ENCODE measurements at regions not wholly inside any gene's neighbourhood (a gene's known extent, or its start where the extent isn't known, plus 50 kb on each side); places are given as distances from the start of the nearest gene placed in this dataset.
"Not testable (repeated sequence)": the region's sequence is repeated elsewhere in the genome, so short reads cannot be mapped to it uniquely, and the experiment has no call there.

DNA sequence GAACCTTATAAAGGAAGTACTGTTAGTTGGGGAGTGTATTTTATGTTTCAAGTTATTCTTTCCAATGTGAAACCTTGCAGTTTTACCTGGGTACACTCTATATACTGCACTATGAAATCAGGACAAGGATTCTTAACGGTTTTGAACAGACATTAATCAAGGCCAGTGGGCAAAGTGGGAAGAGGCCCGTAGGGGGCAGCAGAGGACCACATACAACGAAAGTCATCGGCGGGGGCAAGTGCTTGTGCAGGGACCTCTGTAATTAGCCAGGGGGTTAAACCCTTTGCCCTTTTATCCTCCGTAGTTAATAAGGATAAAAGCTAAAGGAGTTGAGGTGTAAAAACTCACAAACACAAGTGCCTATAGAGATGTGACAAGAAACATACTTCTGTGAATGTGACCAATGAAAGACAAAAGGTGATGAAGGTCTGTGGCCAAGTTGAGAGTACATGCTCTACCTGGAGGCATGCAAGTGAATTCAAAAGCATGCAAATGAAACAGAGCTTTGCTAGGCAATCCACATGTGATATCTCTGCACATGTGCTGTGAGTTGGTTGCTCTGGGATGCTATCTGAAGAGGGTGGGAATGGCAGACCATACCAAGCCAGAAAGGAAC, 392.7 kb upstream of the MAN1A1 start:
- intact Hi-C loops (cut with micrococcal nuclease), result loop anchor here (1.0 to 10.0 kb wide), 5 partner anchors 235 to 1563 kb away; no protein-coding TSS in a partner anchor

DNA sequence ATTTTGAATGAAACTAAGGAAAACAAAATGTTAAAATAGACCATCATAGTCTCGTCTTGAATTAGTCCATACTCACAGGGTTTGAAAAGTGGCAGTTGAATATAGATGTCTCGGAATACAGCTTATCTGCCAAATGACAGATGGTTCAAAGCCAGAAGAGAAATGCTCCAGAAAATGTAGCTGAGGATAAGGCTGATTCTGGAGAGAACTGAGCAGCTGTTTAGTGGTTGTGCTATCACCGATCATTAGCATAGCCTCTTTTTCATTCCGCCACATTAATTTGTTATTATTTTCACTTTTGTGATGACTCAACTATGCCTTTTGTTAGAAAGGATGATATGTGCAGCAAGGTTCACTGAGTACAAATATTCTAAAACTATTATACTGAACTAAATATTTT, 390.2 kb upstream of the MAN1A1 start:
- intact Hi-C loops (cut with micrococcal nuclease), result loop anchor here (5.0 to 10.0 kb wide), 4 partner anchors 238 to 1565 kb away; no protein-coding TSS in a partner anchor

DNA sequence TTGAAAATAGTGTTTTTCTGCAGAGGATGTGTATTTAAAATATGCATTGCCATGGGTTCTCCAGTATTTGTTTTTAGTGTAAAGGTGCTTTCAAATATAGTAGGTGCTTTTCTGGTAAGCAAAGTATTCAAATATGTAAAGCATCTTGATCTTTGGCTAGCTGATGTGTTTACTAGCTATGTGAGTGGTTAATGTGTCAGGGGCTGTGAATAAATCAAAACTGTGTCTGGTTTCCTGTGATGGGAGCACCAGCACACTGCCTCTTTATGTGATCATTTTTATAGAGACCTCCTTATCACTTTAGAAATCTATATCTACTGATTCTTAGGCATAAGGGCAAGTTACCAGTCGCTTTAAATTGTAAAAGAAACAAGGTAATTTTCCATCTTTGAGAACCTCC, 388.9 kb upstream of the MAN1A1 start:
- intact Hi-C loops (cut with micrococcal nuclease), result no loop called here

DNA sequence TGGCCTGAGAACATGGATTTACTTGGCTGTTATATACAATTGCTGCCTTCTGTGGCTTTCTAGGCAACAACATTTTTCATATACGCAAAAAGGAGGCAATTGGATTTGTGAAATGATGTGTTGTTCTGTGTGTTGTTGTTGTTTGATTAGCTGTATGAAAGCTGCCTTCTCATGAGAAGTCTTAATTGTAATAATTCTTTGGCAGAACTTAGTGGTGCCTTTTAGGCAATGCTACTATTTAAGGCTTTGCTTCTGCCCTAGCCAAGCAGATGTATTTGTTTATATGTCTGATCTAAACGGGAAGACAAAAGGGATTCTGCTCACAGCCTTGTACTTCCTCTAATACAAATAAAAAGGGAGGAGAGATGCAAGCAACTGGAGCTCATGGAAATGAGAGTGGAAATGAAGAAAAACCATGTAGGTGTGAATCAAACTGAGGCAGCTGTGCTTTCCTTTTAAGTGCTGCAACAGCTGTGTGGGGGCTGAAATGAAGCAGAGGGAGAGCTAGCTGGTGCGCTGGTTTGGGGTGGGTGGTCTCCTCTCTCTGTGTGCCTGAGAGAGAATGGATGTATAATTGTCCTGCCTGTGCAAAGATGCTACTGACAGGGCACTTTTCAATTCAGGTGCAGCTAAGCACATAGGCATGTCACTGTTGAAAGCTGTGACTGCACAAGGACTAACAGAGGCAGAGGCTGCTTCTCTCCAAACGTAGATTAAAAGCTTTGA, 386.9 kb upstream of the MAN1A1 start:
- intact Hi-C loops (cut with micrococcal nuclease), result no loop called here

DNA sequence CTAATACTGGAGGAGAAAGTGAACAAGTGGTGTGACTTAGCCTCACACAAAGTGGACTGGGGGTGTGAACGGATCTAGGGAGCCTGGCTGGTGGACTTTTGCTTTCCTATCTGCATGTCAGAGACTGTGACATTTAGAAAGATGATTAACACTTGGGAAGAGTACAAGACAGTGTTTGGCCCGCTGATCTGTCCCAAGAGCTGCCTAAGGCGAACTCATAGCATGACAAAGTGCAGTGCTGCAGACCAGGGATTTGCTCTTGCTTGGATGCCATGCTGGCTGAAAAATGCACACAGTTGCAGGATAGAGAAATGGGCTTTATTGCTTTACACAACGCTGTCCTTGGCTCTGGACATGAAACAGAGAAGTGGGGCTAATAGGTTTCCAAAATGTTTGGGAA, 386.0 kb upstream of the MAN1A1 start:
- intact Hi-C loops (cut with micrococcal nuclease), result no loop called here

DNA sequence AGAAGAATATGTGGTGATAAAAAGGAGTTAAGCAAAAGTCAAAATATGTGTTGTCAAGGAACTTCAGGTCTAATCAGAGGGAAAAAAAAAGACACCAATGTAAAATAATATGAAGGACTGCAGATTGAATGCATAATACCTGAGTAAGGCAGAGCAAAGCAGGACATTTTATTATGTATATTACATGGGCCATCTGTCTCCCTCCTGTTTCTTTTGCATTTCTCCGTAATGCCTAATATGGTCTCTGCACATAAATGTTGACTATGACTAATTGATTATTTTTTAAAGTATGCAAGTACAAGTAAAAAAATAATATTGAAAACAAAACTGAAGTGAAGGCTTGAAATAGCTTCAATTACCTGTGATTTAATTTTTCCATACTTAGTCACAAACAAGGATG, 384.7 kb upstream of the MAN1A1 start:
- intact Hi-C loops (cut with micrococcal nuclease), result no loop called here

DNA sequence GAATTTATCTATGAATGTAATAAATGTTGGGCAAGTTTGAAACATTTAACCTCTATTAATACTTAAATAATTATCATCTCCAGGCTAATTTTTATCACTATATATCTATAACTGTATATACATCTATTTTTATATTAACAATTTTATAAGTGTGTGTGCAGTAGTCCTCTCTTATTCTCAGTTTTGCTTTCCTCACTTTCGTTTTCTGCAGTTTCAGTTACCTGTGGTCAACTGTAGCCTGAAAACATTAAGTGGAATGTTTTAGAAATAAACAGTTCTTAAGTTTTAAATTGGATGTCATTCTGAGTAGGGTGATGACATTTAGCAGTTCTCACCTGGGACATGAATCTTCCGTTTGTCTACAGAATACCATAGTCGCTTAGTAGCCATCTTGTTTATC, 379.4 kb upstream of the MAN1A1 start:
- intact Hi-C loops (cut with micrococcal nuclease), result no loop called here

DNA sequence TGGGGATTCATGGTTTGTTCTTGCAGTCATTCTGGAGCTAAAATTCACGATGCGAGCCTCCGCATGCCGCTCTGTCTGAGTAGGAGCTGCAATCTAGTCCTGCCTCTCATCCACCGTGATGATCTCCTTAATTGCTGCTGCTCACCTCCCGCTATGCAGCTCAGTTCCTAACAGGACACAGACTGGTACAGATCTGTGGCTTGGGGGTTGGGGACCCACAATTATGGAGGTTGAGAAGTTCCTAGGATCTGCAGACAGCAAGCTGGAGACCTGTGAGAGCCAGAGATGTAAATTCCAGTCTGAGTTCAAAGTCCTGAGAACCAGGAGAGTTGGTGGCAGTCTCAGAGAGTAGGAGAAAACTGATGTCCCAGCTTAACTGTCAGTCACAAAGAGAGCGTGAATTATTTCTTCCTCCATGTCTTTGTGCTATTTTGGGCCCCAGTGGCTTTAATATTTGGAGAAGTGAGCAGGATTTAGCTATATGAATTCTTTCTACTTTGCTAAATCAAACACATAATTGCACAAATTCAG, 378.7 kb upstream of the MAN1A1 start:
- intact Hi-C loops (cut with micrococcal nuclease), result no loop called here

DNA sequence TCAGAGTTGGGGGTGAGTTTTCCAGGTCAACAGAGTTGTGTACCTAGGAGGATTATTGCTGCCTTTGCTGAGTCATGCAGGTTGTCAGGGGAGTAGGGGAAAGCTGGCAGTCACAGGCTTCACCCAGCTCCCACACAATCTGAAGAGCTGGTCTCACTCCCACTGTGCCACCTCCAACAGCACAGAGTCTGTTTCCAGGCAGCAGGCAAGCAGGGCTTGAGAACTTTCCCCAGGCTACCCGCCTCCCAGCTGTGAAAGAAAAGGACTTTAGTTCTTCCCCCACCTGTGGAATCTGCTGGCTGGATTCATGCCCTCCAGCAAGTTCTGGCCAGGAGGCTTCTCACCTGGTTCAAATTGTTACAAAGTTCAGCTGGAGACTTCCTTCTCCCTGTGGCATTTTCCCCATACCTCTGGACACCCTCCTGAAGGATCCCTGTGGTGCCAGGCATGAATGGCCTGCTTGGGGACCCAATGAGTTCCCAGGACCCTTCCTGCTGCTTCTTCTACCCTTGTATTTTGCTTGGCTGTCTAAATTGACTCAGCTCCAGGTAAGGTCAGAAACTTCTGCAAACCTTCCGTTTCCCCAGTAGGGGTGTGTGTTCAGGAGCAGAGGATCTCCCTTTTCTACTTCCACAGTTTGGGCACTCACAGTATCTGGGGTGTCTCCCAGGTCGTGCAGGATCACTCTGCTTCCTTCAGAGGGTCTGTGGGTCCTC, 378.1 kb upstream of the MAN1A1 start:
- intact Hi-C loops (cut with micrococcal nuclease), result no loop called here

DNA sequence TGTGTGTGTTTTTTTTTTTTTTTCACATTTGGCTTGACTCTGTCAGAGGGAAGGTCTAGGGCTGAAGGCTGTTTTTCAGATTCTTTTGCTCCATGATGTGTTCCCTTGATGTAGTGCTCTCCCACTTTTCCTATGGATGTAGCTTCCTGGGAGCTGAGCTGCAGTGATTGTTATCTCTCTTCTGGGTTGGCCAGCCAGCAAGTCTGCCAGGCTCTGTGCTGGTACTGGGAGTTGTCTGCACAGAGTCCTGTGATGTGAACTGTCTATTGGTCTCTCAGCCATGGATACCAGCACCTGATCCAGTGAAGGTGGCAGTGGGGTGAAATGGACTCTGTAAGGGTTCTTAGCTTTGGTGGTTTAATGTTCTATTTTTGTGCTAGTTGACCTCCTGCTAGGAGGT, 377.4 kb upstream of the MAN1A1 start:
- intact Hi-C loops (cut with micrococcal nuclease), result not testable (repeated sequence)

DNA sequence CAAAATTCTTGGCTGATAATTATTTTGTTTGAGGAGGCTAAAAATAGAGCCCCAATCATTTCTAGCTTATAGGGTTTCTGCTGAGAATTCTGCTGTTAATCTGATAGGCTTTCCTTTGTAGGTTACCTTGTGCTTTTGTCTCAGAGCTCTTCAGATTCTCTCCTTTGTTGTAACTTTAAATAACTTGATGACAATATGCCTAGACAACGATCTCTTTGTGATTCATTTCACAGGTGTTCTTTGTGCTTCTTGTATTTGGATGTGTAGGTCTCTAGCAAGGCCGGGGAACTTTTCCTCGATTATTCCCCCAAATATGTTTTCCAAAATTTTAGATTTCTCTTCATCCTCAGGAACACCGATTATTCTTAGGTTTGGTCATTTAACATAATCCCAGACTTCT, 376.5 kb upstream of the MAN1A1 start:
- intact Hi-C loops (cut with micrococcal nuclease), result no loop called here

DNA sequence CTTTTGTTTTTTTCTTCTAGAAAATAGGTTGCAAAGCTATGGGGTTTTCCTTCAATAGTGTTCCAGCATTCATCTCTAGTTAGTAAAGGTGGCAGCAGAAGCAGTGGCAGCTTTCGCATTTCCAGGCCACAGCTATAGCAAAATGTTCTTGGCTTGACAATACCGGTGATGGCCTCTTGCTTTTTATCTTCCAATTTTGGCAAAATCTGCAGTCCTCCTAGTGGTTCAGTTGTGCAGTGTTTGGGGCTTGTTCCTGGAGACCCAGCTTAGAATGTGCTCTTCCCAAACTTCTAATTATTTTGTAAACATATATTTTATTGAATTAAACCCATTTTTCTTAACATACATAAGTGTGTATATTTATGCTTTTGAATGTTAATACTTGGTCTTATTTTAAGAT, 370.6 kb upstream of the MAN1A1 start:
- intact Hi-C loops (cut with micrococcal nuclease), result no loop called here

DNA sequence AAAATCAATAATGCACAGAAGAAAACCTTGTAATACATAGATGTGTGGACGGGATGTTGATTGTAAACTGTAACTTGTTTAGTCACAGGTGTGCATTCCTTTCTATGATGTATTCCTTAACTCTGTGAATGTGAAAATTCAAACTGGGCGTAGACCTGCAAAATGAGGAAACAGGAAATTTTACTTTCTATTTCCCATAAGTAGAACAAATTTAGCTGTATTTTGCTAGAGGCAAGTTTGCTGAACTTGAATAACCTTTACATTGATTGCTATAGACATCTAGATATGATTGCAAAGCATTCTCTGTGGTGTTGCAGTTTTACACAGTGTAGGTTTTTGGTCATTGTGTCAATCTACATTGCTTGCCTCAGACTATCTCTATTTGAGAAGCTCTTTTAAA, 368.4 kb upstream of the MAN1A1 start:
- intact Hi-C loops (cut with micrococcal nuclease), result no loop called here

DNA sequence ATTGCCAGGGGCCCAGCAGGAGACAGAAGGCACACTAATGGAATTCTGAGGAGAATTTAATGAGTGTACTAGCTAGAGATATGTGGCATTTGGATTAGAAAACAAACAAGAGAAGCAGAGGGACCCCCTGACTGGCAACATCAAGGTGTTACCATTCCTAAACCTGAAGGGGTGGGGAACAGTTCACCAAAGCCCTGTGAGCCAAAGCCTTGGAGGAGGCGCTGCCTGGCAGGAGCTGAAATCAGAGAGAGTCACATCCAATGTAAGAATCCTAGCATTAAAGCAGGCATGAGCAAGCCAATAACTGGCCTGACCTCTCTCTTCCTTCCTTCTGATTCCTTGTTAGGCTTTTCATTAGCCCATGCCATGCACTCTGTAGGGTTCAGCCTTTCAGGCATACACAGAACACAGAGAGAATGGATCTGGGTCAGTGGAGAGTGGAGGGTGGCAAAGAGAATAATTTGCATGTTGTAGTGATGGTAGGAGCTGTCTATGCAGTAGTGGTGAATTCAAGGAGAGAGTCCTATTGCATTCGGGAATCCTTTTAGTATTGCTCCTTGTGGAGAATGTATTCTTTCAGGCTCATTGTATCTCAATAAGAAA, 367.2 kb upstream of the MAN1A1 start:
- intact Hi-C loops (cut with micrococcal nuclease), result no loop called here

DNA sequence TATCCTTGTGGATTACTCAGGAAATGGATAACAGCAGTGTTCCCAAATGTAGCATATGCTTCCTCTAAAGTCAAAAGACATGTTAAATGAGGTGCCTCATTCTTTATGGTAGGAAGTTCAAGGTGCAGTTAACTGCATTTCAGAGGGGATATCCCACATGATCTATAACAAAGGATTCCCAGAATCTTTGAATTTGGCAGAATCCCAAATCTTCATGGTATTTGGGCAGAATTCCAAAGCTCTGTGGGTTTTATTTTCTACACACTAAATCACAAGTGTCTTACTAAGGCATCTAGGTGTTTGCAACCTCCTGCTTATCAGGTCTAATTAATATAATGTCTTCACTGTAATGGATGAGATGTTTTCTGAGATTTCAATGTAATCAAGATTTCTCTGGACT, 364.3 kb upstream of the MAN1A1 start:
- intact Hi-C loops (cut with micrococcal nuclease), result no loop called here

DNA sequence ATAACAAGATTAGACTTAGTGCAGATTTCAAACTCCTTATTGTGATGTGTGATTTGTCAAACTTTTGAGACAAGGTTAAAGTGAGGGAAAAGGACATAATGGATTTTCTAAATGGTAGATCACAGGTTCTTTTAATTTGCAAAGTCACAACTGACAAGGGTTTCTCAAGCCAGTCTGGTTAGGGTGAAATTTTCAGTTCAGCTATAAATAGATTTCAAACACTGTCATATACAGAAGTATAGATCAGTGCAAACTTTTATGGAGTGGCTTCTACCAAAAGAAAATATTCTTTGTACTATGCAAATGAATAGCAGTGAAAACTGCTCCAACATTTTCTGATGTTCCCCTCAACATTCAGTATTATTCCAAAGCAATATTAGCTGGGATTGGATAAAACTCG, 337.1 kb upstream of the MAN1A1 start:
- intact Hi-C loops (cut with micrococcal nuclease), result no loop called here

DNA sequence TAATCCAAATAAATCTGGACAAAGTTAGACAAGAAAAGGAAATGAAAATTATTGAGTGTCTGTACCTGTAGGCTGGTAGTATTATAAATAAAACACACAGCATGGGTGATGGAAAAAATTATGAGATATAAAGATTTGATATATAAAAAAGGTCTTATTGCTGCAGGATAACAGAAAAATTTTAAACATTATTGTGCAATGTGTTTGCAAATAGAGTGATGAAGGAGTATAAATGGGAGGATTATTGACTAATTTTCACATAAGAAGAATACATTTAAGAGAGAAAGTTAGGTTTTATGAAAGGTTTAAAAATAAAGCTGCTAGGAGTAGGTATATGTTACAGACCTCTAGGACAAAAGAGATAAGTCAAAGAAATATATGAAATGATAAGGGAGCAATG, 336.7 kb upstream of the MAN1A1 start:
- intact Hi-C loops (cut with micrococcal nuclease), result no loop called here

DNA sequence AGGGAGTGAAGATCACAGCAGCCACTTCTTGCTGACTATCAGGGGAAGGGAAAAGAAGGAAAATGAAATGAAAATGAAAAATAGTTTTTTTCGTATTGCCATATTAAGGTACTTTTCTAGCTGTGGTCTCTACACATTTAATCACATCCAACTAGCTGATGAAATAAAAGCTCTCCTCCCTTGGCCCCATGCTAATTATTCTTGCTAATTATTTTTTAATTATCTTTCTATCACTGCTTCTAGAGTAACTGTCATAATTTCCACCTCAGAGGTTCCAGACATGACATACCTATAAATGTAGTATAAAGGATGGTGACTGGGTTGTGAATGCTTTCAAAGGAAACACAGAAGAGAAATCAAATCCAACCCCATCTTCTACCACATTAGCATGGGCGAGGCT, 334.1 kb upstream of the MAN1A1 start:
- intact Hi-C loops (cut with micrococcal nuclease), result no loop called here

DNA sequence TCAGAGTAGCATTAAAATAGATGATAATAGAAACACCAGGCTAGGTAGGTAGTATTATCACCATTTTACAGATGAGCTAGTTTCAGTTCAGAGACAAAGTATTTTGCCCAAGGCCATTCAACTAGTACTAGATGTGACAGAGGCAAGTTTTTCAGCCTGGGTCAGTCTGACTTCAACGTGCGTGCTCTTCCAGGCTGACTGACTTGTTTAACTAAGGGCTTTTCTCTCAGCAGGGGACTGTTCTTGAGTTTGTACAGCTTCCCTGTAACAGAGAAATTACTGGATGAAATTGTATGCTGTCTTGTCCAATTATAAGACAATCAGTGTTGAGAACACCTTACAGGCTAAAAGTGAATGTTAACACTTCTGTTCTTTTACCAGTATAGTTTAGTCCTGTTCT, 333.5 kb upstream of the MAN1A1 start:
- intact Hi-C loops (cut with micrococcal nuclease), result no loop called here

DNA sequence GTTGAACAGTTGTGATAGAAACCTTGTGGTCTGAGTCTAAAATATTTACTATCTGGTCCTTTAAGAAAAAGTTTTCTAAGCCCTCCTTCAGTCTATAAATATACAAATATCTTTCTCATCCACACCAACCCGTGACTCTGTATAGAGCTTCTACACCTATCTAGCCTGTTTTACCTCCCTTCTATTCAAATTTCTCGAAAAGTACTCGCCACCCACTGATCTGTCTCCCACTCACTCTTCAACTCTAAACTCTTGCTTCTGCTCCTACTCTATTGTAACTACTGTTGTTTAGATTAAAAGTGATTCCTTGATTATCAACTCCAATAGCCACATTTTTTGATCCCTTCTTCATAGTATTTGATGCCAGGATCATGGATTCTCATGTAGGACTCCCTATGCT, 329.4 kb upstream of the MAN1A1 start:
- intact Hi-C loops (cut with micrococcal nuclease), result no loop called here

DNA sequence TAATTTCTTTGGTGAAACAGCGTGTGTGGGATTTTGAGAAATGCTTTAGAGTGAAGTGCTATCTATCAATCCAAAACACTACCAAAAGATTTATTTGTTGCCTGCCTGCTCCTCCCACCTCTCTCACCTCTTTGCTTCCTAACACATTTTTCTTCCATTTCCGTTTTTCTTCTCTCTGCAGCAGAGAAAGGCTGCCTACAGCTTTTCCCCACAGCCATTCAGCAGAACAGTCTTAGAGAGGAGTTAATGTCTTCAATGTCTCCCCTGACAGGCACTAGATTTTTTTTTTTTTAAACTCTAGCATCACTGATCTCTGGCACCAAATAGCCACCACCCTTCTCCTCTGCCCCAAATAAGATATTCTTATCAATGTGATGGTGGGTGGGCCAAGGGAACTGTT, 327.8 kb upstream of the MAN1A1 start:
- intact Hi-C loops (cut with micrococcal nuclease), result no loop called here

DNA sequence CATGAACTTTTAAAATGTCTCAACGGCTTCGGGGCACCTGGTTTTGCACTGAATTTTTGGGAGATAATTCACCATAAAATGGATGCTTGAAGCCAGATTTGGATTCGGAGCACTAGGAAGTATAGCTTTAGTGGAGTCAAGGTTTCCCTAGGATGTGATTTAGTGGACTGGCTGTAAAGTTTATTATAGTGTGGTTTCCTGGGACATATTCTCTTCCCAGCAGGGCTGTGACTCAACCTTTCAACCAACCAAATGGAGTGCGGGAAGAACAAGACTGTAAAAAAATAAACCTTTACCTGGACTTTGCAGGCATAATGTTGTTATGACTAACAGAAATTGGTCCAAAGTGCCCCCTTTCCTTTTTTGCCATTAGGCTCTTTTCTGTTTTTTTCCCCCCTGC, 327.4 kb upstream of the MAN1A1 start:
- intact Hi-C loops (cut with micrococcal nuclease), result no loop called here
